ENCODE measurements at regions not wholly inside any gene's neighbourhood (a gene's known extent, or its start where the extent isn't known, plus 50 kb on each side); places are given as distances from the start of the nearest gene placed in this dataset.

DNA sequence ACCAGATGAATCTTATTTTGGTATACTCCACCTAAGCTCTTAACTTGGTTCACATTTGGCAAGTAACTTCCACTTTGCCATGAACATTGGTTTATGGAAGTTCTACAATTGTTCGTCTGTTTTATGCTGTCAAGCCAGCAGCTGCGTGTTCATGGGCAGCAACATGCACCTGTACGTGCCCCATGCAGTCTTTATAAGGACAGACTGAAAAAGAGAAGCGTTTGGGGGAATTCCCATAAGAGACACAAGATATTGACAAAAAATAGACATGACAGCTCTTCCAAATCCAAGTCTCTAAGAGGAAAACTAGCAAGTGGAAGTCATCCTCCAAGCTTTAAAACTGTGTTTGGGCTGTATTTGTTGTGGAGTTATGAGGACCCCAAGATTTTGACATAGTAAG, 151.6 kb downstream of the SLC16A9 start:
- CTCF ChIA-PET = no interaction called here
- no peak for DNase-seq (ENCODE audit: low spot score)
- no peak overlapping the region for H3K27ac ChIP-seq
- POLR2A ChIA-PET (ENCODE audit: low non-redundant PET) = no interaction called here
- TF ChIP-seq CTCF (conservative IDR thresholded peaks at IDR 0.05; ENCODE audit: low read depth) = no peak

DNA sequence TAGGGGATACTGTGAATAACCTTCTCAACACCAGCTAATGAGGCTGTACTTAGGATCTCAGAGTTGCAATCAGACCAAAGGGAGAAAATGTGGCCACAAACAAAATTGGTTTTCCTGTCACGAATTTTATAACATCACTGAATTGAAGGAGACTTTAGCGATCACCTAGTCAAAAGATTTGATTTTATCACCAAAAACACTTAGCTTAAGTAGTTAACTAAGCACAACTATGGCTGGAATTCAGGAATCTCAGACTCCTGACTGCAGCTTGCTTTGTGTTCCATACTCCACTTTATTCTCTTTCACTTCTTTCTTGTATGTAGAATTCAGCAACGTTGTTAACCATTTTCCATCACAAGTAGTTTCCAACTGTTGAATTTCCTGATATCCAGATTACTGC, 152.0 kb downstream of the SLC16A9 start:
- DNase-seq (ENCODE audit: low spot score) = no peak
- POLR2A ChIA-PET (ENCODE audit: low non-redundant PET) = no interaction called here
- CTCF ChIA-PET = no interaction called here
- no peak for TF ChIP-seq CTCF (conservative IDR thresholded peaks at IDR 0.05; ENCODE audit: low read depth)
- no peak overlapping the region for H3K27ac ChIP-seq

- no peak overlapping the region for H3K27ac ChIP-seq
- ChIA-PET CTCF (no interaction called here), POLR2A (ENCODE audit: low non-redundant PET) (no interaction called here)
- no peak for TF ChIP-seq CTCF (conservative IDR thresholded peaks at IDR 0.05; ENCODE audit: low read depth)
- DNase-seq (ENCODE audit: low spot score) = no peak
Measured at GRCh38 chr10:59557052-59557451, 152.6 kb downstream of the SLC16A9 start.

DNA sequence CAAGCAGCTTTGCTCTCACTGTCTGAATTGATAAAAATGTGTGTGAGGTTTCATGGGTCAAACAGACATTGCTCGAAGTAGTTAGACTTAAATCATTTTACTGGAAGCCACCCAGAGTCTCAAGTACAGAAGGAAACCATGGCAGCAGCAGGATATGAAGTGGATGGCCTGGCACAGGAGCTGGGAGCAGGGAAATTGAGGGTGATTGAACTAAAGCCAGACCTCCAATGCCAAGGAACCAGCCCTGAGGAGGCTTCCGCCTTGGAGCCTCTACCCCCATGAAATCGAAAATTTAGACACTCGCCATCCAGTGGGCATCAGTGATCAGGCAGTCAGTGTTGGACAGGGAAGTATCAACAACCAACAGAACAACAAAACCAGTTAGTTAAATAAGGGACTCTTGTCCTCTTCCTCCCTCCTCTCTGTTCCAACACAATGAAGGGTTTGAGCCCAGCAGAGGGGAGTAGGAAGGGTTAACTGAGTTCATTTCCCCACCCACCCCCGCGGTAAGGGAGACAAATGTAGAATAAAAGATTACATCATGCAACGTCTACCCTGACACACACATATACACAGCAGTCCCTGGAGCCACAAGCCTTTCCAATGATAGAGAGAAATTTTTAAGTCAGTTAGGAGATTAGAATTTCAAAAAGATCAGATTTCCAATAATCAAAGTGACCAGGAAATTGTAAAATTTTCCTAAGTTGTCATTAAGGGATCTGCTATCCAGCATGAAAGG, 156.3 kb downstream of the SLC16A9 start:
- TF ChIP-seq CTCF (conservative IDR thresholded peaks at IDR 0.05; ENCODE audit: low read depth) = no peak
- no peak overlapping the region for H3K27ac ChIP-seq
- no peak for DNase-seq (ENCODE audit: low spot score)
- POLR2A ChIA-PET (ENCODE audit: low non-redundant PET) = no interaction called here
- CTCF ChIA-PET = no interaction called here

- no peak overlapping the region for H3K27ac ChIP-seq
- CTCF ChIA-PET = no interaction called here
- no peak for TF ChIP-seq CTCF (conservative IDR thresholded peaks at IDR 0.05; ENCODE audit: low read depth)
- DNase-seq (ENCODE audit: low spot score) = no peak
- POLR2A ChIA-PET (ENCODE audit: low non-redundant PET) = no interaction called here
Measured at GRCh38 chr10:59550061-59550460, 159.6 kb downstream of the SLC16A9 start.

GRCh38 chr10:59538623-59539022, 171.0 kb downstream of the SLC16A9 start:
- TF ChIP-seq CTCF (conservative IDR thresholded peaks at IDR 0.05; ENCODE audit: low read depth) = no peak
- ChIA-PET POLR2A (ENCODE audit: low non-redundant PET) (no interaction called here), CTCF (no interaction called here)
- no peak overlapping the region for H3K27ac ChIP-seq
- DNase-seq (ENCODE audit: low spot score) = no peak
